Ascending aorta (tissue), 2 donors: ENCODE measurements at regions not wholly inside any gene's neighbourhood (a gene's known extent, or its start where the extent isn't known, plus 50 kb on each side); places are given as distances from the start of the nearest gene placed in this dataset.

ENCODE experiments used
- DNase-seq, 2 donors: peaks; one replicate each; pipeline ENCODE4 v3.0.0-alpha.2; 2019; ENCODE audit warnings: low spot score in 2 of 2
- H3K27ac ChIP-seq, 2 donors: fragments of 200-600 bp; sonication (generic); one replicate each; pipeline ENCODE4 v1.5.1; 2016 to 2017; ENCODE audit warnings: mild to moderate bottlenecking in 1 of 2
- H3K27me3 ChIP-seq: fragments of 200-600 bp; sonication (generic); one replicate; pipeline ENCODE4 v1.5.1; 2017
- H3K36me3 ChIP-seq, 2 donors: fragments of 200-600 bp; sonication (generic); one replicate each; pipeline ENCODE4 v1.5.1; 2016
- H3K4me1 ChIP-seq, 2 donors: fragments of 200-600 bp; sonication (generic); one replicate each; pipeline ENCODE4 v1.5.1; 2016 to 2017; ENCODE audit warnings: mild to moderate bottlenecking in 1 of 2
- H3K4me3 ChIP-seq, 2 donors: fragments of 200-600 bp; sonication (generic); one replicate each; pipeline ENCODE4 v1.5.1; 2016 to 2017; ENCODE audit warnings: mild to moderate bottlenecking in 1 of 2
- H3K9me3 ChIP-seq, 2 donors: fragments of 200-600 bp; sonication (generic); one replicate each; pipeline ENCODE4 v1.5.1; 2016
- CTCF ChIP-seq, 3 experiments: fragments of 200-600 bp in 2 of 3; fragments of 450-650 bp in 1 of 3; sonication (generic) in 2 of 3; IDR thresholded peaks; one replicate each; pipeline ENCODE4 v1.5.1; 2016 to 2019; ENCODE audit warnings: antibody characterized with exemption in 3 of 3, mild to moderate bottlenecking in 1 of 3, moderate library complexity in 1 of 3
- intact Hi-C: fragments of 100-400 bp; cut with DNase I; formaldehyde crosslinking; loops from one replicate; pipeline ENCODE4 v1.15.1; 2023

DNA sequence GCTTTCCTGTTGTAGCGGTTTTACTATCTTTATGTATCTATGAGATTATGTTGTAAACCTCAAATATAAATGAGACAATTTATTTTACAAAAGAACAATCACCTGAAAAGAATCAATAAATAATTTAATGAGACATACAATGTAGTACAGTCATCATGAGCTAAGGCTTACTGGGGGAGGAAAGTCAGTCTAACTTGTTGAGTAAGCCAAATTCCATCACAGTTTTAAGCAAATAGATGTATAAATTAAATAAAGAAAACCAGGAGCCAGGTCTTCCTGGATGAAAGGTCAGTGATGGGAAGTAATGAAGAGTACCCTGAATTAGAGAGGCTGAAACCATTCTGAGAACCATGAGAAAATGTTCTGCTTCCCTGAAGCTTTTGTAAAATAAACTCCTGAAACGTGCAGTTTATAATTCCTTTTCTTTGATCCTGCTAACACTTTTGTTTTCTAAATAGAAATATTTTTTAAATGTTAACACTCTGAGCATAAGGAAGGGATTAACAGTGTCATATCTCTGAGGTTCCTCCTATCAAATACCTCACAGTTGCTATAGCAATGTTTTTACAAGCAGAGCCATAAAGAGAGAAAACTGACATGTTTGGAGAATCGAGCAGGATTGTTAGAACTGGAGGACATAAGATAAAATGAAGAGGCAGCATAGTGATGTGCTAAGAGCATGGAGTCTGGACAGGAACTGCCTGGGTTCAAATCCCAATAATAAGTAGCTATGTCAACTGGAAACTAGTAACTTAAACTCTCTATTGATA is 444.9 kb upstream of the FOXG1 start:
- H3K27ac ChIP-seq = no peak overlapping the region
- H3K36me3 ChIP-seq = no peaks in the 10 kb centered on the region
- no peaks in the 10 kb centered on the region for H3K9me3 ChIP-seq
- DNase-seq = no peak
- no peak for TF ChIP-seq CTCF (IDR thresholded peaks at IDR 0.05)
- H3K27me3 ChIP-seq = no peaks in the 10 kb centered on the region
- intact Hi-C loops = no loop called here
- H3K4me1 ChIP-seq = no peaks in the 10 kb centered on the region
- no peak overlapping the region for H3K4me3 ChIP-seq

- H3K36me3 ChIP-seq = no peaks in the 10 kb centered on the region
- intact Hi-C loops = no loop called here
- no peak overlapping the region for H3K27ac ChIP-seq
- H3K4me1 ChIP-seq = no peaks in the 10 kb centered on the region
- DNase-seq = no peak
- no peak for TF ChIP-seq CTCF (IDR thresholded peaks at IDR 0.05)
- H3K27me3 ChIP-seq = no peaks in the 10 kb centered on the region
- no peak overlapping the region for H3K4me3 ChIP-seq
- H3K9me3 ChIP-seq = no peaks in the 10 kb centered on the region
Measured at GRCh38 chr14:28323366-28323765, 443.2 kb upstream of the FOXG1 start.

GRCh38 chr14:28323951-28324741 is 442.4 kb upstream of the FOXG1 start:
- no peaks in the 10 kb centered on the region for H3K4me1 ChIP-seq
- H3K9me3 ChIP-seq = no peaks in the 10 kb centered on the region
- no peaks in the 10 kb centered on the region for H3K36me3 ChIP-seq
- no peak overlapping the region for H3K4me3 ChIP-seq
- DNase-seq = no peak
- H3K27ac ChIP-seq = no peak overlapping the region
- no peak for TF ChIP-seq CTCF (IDR thresholded peaks at IDR 0.05)
- intact Hi-C loops = no loop called here
- H3K27me3 ChIP-seq = no peaks in the 10 kb centered on the region

- H3K27ac ChIP-seq = no peak overlapping the region
- no peaks in the 10 kb centered on the region for H3K27me3 ChIP-seq
- no peak overlapping the region for H3K4me3 ChIP-seq
- no peak for DNase-seq
- no peaks in the 10 kb centered on the region for H3K4me1 ChIP-seq
- TF ChIP-seq CTCF (IDR thresholded peaks at IDR 0.05) = no peak
- H3K9me3 ChIP-seq = no peaks in the 10 kb centered on the region
- intact Hi-C loops = no loop called here
- no peaks in the 10 kb centered on the region for H3K36me3 ChIP-seq
Measured at GRCh38 chr14:28340816-28341215, 425.8 kb upstream of the FOXG1 start.

- no peaks in the 10 kb centered on the region for H3K9me3 ChIP-seq
- TF ChIP-seq CTCF (IDR thresholded peaks at IDR 0.05) = no peak
- H3K27me3 ChIP-seq = no peaks in the 10 kb centered on the region
- no peaks in the 10 kb centered on the region for H3K36me3 ChIP-seq
- intact Hi-C loops = no loop called here
- no peaks in the 10 kb centered on the region for H3K4me1 ChIP-seq
- H3K4me3 ChIP-seq = no peak overlapping the region
- DNase-seq = no peak
- H3K27ac ChIP-seq = no peak overlapping the region
Measured at GRCh38 chr14:28344381-28344780, 422.2 kb upstream of the FOXG1 start.
